DMS79 (cell line): ENCODE measurements at regions not wholly inside any gene's neighbourhood (a gene's known extent, or its start where the extent isn't known, plus 50 kb on each side); places are given as distances from the start of the nearest gene placed in this dataset.
A peak's percentile ranks its signal among the peaks of the same experiment; 100 is the strongest.

Source experiments
- DNase-seq: peaks from one replicate; lab custom pipeline; 2025; lab: John Stamatoyannopoulos, UW

DNA sequence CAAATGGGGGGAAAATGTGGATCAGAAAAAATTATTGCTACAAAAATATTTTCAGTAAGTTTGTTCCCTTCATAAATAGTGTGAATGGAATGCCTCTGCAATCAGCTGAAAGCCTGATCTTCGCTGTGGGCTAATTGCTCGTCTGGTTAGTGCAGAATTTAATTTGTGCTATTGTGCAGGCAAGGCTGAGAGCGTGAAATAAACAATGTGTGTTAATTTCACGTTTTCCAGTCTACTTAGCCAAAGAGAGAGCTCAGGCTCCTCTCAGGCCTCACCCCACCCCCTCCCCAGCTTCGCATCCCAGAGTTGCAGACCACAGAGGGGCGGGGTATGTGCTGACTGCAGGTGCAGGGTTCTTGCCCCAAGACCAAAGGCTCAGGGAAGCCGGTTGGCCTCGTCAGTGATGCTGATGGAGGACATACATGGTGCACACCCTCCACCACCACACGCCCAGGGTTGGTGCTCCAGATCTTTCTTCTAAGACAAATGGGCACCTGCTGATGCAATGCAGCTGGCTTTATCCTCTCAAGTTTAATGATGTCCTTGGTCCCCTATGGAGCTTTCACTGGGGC lies 302.6 kb upstream of the SLC14A2 start:
- no peak for DNase-seq

DNA sequence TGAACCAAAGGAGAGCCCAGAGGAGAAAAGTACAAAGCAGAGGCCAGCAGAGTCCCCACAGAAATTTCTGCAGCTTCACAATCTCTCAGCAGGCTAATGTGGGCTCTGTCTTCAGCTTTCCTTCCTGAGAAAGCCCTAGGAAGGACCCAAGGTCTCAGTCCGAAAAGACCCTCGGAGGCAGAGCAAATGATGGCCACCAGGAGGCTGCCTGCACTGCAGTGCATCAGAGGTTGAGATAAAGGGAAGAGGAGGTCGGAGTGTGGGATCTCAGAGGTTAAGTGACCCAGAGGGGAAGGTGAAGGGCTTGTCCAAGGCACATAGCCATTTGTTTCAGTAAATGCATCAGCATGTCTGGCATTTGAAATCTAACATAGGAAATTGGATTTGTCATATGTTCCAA lies 299.1 kb upstream of the SLC14A2 start:
- no peak for DNase-seq

GRCh38 chr18:45317948-45318640 lies 297.2 kb upstream of the SLC14A2 start:
- DNase-seq: peak; percentile 10

DNA sequence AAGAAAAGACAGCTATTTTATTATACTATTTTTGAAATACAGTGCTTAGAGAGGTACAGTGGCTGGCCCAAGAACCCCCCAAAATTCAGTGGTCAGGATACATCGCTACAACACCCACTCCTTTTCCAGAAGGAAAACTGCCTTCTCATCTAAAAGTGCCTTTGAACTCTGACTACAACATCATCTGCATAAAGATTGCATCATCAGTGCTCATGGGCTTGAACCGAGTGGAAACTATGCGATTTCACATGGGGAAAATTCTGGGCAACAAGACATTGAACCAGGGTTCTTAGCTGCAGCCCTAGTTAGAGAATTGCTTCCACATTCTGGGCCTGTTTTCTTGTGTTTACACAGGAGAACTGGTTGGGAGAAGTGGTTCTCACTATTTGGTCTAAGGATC lies 294.6 kb upstream of the SLC14A2 start:
- DNase-seq: no peak

DNA sequence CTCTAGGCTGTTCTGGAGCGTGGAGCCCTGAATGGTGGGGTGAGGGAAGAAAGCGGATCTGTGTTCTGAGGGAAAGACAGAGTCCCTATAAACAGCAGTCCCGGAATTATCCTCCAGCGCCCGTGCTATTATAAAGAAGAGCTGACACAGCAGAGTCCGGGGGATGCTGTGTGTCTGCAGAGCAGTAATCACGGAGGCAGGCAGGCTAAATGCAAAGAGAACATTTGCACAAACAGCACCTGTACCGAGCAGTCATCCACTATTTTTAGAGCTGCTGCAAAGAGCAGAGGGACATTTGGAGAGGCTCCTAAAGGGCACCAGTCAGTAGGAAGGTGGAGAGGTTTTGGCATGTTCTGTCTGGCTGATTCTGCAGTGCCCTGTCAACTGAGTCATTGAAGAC lies 293.8 kb upstream of the SLC14A2 start:
- DNase-seq: no peak

- DNase-seq: no peak
Measured at GRCh38 chr18:45322343-45322742, 292.9 kb upstream of the SLC14A2 start.

- DNase-seq: no peak
Measured at GRCh38 chr18:45324101-45324494, 291.2 kb upstream of the SLC14A2 start.

DNA sequence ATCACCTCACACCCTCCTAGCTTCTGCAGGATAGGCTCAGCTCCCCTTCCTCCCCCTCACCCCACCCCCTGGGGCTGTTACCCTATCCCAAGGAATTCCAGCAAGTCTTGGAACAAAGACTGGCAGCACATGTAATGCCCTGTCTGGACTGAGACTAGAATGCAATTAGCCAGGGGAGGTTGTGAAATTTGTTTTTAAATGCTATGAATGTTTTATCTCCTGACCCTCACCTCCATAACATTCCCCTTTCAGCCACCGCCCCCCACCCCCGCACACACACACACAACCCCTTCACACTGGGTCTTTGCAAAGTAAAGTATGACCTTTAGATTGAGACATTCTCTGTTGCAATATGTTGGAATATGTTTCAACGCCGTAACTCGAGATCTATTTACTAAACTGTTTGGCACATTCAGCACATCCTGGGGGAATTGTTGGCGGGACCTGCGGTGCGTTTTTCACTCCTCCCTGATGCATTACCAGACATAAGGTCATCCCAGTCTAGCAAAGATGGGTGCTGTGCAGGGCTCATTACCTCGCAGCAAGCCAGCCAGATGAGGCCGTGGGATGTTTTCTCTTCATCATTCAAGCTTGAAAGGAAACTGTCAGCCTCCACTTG lies 290.7 kb upstream of the SLC14A2 start:
- no peak for DNase-seq

DNA sequence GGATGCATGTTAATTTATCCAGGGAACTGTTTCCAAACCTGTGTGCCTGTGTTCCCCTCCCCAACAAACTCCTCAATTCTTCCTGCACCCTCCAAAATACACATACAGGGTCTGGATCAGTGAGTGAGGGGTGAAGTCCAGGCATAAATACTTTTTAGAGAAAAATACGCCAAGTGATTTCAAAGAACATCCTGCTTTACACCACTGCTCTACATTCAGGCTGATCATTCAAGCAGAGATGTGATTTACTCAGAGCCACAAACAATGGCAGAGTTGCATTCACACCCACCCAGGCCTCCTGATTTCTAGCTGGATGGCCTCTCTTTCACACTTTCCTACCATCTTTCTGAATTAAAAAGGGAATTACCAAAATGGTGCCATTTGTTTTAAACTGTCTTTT lies 289.5 kb upstream of the SLC14A2 start:
- DNase-seq: no peak

GRCh38 chr18:45326505-45326904 lies 288.8 kb upstream of the SLC14A2 start:
- no peak for DNase-seq

- DNase-seq: no peak
Measured at GRCh38 chr18:45328296-45328695, 287.0 kb upstream of the SLC14A2 start.

- no peak for DNase-seq
Measured at GRCh38 chr18:45328811-45329210, 286.5 kb upstream of the SLC14A2 start.

GRCh38 chr18:45329316-45329715 lies 286.0 kb upstream of the SLC14A2 start:
- DNase-seq: no peak

DNA sequence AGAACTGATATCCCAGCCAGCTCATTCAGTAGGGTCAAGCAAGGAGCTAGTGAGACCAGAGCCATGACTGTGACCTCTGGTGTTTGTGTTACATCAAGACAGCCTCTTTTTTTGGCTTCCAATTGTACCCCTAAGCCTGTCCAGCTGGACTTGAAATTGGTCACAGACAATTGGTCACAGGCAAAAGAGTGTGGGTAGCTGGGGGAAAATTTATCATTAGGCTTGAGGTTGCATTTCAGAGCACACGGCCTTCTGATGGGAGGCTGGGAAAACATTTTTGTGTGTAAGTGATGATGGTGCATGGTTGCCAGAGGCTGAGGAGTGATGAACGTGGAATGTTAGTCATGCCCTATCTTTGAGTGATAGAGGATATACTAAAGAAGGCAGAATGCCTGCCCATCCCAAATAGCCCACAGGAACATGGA lies 285.1 kb upstream of the SLC14A2 start:
- DNase-seq: no peak

GRCh38 chr18:45332871-45333270 lies 282.4 kb upstream of the SLC14A2 start:
- DNase-seq: no peak

DNA sequence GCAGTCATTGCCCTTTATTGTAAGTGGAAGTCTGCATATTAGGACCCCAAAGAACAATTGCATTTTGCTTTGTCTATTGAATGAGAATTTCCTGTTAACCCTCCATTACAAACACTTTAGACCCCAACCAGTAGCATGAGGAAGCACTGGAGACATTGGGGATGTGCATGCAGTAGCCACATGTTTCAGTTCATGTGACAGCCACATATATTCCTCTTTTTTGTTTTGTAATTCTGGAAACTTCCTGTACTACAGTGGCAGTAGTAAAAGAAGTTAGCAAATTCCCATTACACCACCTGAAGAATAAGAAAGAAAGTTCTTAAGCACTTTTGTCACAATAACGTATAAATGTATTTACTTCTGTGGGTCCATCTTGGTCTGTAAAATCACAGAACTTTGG lies 281.1 kb upstream of the SLC14A2 start:
- DNase-seq: no peak

- peak; percentile 17 for DNase-seq
Measured at GRCh38 chr18:45335282-45336043, 279.8 kb upstream of the SLC14A2 start.

GRCh38 chr18:45336448-45336847 lies 278.8 kb upstream of the SLC14A2 start:
- DNase-seq: no peak

- no peak for DNase-seq
Measured at GRCh38 chr18:45337477-45337876, 277.8 kb upstream of the SLC14A2 start.

- DNase-seq: no peak
Measured at GRCh38 chr18:45339810-45340550, 275.3 kb upstream of the SLC14A2 start.

- DNase-seq: no peak
Measured at GRCh38 chr18:45340884-45341283, 274.4 kb upstream of the SLC14A2 start.

GRCh38 chr18:45341454-45341853 lies 273.8 kb upstream of the SLC14A2 start:
- DNase-seq: no peak
